ENCODE measurements at regions not wholly inside any gene's neighbourhood (a gene's known extent, or its start where the extent isn't known, plus 50 kb on each side); places are given as distances from the start of the nearest gene placed in this dataset.

DNA sequence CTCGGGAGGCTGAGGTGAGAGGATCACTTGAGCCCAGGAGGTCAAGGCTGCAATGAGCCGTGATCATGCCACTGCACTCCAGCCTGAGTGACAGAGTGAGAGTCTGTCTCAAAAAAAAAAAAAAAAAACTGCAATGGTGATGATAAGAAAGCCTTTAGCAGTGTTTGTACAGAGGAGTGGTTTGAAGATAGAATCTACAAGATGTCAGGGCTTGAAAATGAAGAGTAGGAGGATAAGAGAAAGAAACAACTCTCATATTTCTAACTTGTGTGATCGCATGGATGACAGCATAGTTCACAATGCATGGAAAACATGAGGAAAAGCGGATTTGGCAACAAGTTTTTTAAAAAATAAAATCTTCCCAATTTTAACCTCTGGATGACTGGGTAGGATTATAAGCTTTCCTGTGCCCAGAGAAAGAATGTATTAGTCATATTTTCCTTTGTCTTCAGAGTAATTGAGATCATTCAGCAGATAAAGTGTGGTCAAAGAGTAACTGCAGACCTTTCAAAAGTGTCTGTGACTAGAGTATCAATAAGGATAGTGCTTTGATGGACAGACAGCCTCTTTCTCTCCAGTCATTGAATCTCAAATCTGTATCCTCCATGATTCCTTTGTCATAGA lies 328.1 kb downstream of the CASP12 start:
- TF ChIP-seq, protein P1, sequence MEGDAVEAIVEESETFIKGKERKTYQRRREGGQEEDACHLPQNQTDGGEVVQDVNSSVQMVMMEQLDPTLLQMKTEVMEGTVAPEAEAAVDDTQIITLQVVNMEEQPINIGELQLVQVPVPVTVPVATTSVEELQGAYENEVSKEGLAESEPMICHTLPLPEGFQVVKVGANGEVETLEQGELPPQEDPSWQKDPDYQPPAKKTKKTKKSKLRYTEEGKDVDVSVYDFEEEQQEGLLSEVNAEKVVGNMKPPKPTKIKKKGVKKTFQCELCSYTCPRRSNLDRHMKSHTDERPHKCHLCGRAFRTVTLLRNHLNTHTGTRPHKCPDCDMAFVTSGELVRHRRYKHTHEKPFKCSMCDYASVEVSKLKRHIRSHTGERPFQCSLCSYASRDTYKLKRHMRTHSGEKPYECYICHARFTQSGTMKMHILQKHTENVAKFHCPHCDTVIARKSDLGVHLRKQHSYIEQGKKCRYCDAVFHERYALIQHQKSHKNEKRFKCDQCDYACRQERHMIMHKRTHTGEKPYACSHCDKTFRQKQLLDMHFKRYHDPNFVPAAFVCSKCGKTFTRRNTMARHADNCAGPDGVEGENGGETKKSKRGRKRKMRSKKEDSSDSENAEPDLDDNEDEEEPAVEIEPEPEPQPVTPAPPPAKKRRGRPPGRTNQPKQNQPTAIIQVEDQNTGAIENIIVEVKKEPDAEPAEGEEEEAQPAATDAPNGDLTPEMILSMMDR (IDR thresholded peaks at IDR 0.05; ENCODE audit: low read depth, low read length), result no peak
- no peak for TF ChIP-seq EZH2phosphoT487 (IDR thresholded peaks at IDR 0.05; ENCODE audit: low read depth)

Data from OCI-LY3 (cell line).